GM12873 (cell line): ENCODE measurements at regions not wholly inside any gene's neighbourhood (a gene's known extent, or its start where the extent isn't known, plus 50 kb on each side); places are given as distances from the start of the nearest gene placed in this dataset.

Experiments used
- TF ChIP-seq, protein P1 (sequence below): IDR thresholded peaks from 2 replicates; pipeline ENCODE4 v1.5.1; 2012; ENCODE audit warnings: low read depth, mild to moderate bottlenecking, moderate library complexity, low read length, control low read depth; ENCODE audit not compliant: insufficient read depth; ENCODE audit errors: missing control alignments

DNA sequence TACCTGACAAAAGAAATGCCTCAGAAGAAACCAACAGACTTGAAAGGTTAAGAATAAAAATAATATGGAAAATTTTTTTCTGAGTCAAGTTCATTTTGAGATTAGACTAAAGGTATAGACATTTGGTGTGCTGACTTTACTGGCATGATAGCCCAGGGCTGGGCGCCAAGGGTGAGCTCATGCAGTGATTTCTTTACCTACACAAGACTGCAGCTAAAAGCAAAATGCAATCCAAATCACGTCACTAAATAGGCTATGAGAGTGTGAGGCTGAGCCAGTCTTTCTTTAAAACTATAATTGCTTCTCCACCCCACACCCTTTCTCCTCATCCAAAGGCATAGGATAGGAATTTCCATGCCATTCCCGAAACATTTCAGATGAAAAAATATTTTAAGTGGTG is 196.5 kb downstream of the FAM76B start:
- TF ChIP-seq, protein P1, sequence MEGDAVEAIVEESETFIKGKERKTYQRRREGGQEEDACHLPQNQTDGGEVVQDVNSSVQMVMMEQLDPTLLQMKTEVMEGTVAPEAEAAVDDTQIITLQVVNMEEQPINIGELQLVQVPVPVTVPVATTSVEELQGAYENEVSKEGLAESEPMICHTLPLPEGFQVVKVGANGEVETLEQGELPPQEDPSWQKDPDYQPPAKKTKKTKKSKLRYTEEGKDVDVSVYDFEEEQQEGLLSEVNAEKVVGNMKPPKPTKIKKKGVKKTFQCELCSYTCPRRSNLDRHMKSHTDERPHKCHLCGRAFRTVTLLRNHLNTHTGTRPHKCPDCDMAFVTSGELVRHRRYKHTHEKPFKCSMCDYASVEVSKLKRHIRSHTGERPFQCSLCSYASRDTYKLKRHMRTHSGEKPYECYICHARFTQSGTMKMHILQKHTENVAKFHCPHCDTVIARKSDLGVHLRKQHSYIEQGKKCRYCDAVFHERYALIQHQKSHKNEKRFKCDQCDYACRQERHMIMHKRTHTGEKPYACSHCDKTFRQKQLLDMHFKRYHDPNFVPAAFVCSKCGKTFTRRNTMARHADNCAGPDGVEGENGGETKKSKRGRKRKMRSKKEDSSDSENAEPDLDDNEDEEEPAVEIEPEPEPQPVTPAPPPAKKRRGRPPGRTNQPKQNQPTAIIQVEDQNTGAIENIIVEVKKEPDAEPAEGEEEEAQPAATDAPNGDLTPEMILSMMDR: no peak

- TF ChIP-seq, protein P1: no peak
Observed at GRCh38 chr11:95592471-95592870, 197.1 kb downstream of the FAM76B start.

DNA sequence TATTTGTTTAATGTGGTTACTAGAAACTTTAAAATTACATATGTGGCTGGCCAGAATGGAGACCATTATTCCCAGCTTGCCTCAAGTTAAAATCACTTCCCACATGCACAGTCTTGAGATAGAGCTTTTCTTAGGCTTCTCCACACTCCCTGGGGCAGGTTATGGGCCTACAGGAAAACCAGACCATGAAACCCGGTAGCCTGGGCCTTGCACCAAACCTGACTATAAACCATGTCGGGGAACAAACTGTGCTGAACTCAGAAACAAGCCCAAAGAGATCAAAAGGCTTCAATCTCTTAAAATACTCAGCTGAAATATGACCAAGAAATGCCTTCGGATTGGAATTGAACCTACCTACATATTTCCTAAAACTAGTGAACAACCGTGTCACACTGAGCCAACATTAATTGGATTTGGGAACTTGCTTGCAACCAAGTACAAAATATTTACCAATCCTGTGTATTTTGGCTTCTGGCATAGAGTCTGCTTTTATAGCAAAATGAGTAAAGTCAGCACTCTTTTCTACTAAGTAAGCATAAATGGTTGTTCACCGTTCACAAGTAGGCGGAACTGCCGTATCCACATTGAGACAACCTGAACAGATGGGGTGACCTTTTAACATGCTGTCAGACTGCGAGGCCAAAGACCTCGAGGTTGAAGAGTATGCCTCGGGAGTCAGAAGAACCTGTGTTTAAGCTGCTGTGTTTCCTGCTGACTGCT is 199.5 kb downstream of the FAM76B start:
- TF ChIP-seq, protein P1: no peak

DNA sequence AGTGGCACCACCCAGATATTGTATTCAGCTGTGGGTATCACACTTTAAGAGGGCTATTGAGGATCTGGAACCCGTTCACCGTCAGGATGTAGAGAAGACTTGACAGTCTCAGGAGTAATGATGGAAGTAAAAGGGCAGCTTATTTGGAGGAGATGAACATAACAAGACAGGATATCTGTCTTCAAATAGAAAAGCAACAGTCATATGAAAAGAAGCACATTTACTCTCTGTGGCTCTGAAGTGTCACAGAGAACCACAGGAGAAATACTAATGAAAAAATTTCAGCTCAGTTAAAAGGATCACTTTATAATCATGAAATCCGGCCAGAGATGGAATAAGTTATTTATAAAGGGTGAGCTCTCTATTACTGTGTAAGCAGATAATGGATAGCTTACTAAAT is 200.8 kb downstream of the FAM76B start:
- TF ChIP-seq, protein P1: no peak

GRCh38 chr11:95586661-95587060 is 202.9 kb downstream of the FAM76B start:
- TF ChIP-seq, protein P1: no peak

DNA sequence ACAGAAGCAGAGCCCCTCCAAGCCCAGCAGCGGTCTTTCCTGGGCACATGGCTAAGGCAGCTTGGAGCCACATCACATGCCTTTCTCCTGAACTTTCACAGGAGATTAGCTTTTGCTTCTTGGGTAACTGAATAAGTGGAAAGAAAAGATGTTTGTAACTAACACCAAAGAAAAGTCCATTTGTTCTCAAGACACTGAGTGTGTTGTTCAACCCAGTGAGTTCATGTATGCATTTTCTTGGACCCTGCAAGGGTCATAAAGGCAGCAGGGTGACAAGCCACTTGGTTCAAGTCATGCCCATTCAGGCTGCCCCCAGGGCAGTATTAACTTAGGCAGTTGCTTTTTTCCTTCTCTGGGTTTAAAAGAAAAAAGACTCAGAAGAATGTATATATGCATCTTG is 203.4 kb downstream of the FAM76B start:
- TF ChIP-seq, protein P1: no peak

- TF ChIP-seq, protein P1: no peak
Observed at GRCh38 chr11:95585752-95586077, 203.9 kb downstream of the FAM76B start.
